ENCODE measurements at regions not wholly inside any gene's neighbourhood (a gene's known extent, or its start where the extent isn't known, plus 50 kb on each side); places are given as distances from the start of the nearest gene placed in this dataset.

- no peaks in the 10 kb centered on the region for H3K27me3 Mint-ChIP-seq (ENCODE audit: insufficient read depth)
- no peak overlapping the region for H3K4me3 Mint-ChIP-seq
- H3K36me3 Mint-ChIP-seq (ENCODE audit: low read depth) = no peaks in the 10 kb centered on the region
- peaks cover 25% of the 10 kb centered on the region for H3K9me3 Mint-ChIP-seq
- no peaks in the 10 kb centered on the region for H3K4me1 Mint-ChIP-seq (ENCODE audit: low read depth)
- TF ChIP-seq CTCF (IDR thresholded peaks at IDR 0.05) = no peak
- H3K27ac Mint-ChIP-seq = no peak overlapping the region
- no peak for DNase-seq
Measured at GRCh38 chr11:97463891-97464290, 1074.1 kb downstream of the JRKL start.

GRCh38 chr11:97471480-97471879, 1081.7 kb downstream of the JRKL start:
- Mint-ChIP-seq H3K36me3 (ENCODE audit: low read depth) (no peaks in the 10 kb centered on the region), H3K27ac (no peak overlapping the region), H3K9me3 (peaks cover 27% of the 10 kb centered on the region), H3K4me1 (ENCODE audit: low read depth) (no peaks in the 10 kb centered on the region), H3K27me3 (ENCODE audit: insufficient read depth) (no peaks in the 10 kb centered on the region), H3K4me3 (no peak overlapping the region)
- no peak for TF ChIP-seq CTCF (IDR thresholded peaks at IDR 0.05)
- no peak for DNase-seq

GRCh38 chr11:97487387-97487786, 1097.6 kb downstream of the JRKL start:
- no peak for DNase-seq
- Mint-ChIP-seq H3K27ac (no peak overlapping the region), H3K9me3 (peaks cover 4% of the 10 kb centered on the region; the same call in 1 of the 2 replicates), H3K27me3 (ENCODE audit: insufficient read depth) (no peaks in the 10 kb centered on the region), H3K36me3 (ENCODE audit: low read depth) (no peaks in the 10 kb centered on the region), H3K4me1 (ENCODE audit: low read depth) (no peaks in the 10 kb centered on the region), H3K4me3 (no peak overlapping the region)
- no peak for TF ChIP-seq CTCF (IDR thresholded peaks at IDR 0.05)

- no peaks in the 10 kb centered on the region for H3K27me3 Mint-ChIP-seq (ENCODE audit: insufficient read depth)
- H3K9me3 Mint-ChIP-seq = peaks cover 10% of the 10 kb centered on the region
- H3K4me1 Mint-ChIP-seq (ENCODE audit: low read depth) = no peaks in the 10 kb centered on the region
- no peak for DNase-seq
- TF ChIP-seq CTCF (IDR thresholded peaks at IDR 0.05) = no peak
- no peak overlapping the region for H3K4me3 Mint-ChIP-seq
- no peaks in the 10 kb centered on the region for H3K36me3 Mint-ChIP-seq (ENCODE audit: low read depth)
- no peak overlapping the region for H3K27ac Mint-ChIP-seq
Measured at GRCh38 chr11:97498891-97499290, 1109.1 kb downstream of the JRKL start.

GRCh38 chr11:97502201-97502600, 1112.4 kb downstream of the JRKL start:
- TF ChIP-seq CTCF (IDR thresholded peaks at IDR 0.05) = no peak
- H3K4me1 Mint-ChIP-seq (ENCODE audit: low read depth) = no peaks in the 10 kb centered on the region
- H3K9me3 Mint-ChIP-seq = peaks cover 8% of the 10 kb centered on the region; the same call in 1 of the 2 replicates
- no peak overlapping the region for H3K27ac Mint-ChIP-seq
- H3K27me3 Mint-ChIP-seq (ENCODE audit: insufficient read depth) = no peaks in the 10 kb centered on the region
- H3K4me3 Mint-ChIP-seq = no peak overlapping the region
- no peak for DNase-seq
- H3K36me3 Mint-ChIP-seq (ENCODE audit: low read depth) = no peaks in the 10 kb centered on the region
